ENCODE measurements at regions not wholly inside any gene's neighbourhood (a gene's known extent, or its start where the extent isn't known, plus 50 kb on each side); places are given as distances from the start of the nearest gene placed in this dataset.

DNA sequence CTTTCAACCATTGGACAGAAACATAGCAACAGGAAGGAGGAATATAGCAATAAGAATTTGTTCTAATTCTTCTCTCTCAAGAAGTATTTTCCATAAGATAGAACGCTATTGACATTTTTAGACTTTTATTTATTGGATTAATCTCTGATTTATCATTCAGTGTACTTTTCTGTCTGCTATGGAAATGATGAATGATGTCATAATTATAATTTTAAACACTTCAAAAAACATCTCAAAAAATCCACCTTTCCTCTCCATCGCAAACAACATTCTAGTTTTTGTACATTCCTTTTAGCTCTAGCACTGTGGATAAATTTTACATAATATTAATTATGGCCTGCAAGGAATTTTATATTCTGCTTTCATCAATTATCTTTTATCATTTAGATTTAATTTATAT lies 643.2 kb downstream of the DHX35 start:
- DNase-seq, result no peak
- Histone ChIP-seq H3K36me3 (replicated peaks in 1 of 2; ENCODE audit: insufficient read depth in 1 of 2, low read depth in 2 of 2) (no peaks in the 10 kb centered on the region), H3K27me3 (no peaks in the 10 kb centered on the region), H3K9me3 (no peaks in the 10 kb centered on the region), H3K27ac (no peak overlapping the region), H3K4me3 (no peak overlapping the region), H3K4me1 (no peaks in the 10 kb centered on the region)
- TF ChIP-seq, protein P1, sequence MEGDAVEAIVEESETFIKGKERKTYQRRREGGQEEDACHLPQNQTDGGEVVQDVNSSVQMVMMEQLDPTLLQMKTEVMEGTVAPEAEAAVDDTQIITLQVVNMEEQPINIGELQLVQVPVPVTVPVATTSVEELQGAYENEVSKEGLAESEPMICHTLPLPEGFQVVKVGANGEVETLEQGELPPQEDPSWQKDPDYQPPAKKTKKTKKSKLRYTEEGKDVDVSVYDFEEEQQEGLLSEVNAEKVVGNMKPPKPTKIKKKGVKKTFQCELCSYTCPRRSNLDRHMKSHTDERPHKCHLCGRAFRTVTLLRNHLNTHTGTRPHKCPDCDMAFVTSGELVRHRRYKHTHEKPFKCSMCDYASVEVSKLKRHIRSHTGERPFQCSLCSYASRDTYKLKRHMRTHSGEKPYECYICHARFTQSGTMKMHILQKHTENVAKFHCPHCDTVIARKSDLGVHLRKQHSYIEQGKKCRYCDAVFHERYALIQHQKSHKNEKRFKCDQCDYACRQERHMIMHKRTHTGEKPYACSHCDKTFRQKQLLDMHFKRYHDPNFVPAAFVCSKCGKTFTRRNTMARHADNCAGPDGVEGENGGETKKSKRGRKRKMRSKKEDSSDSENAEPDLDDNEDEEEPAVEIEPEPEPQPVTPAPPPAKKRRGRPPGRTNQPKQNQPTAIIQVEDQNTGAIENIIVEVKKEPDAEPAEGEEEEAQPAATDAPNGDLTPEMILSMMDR (IDR thresholded peaks at IDR 0.05), result no peak
- TF ChIP-seq POLR2A (IDR thresholded peaks at IDR 0.05), result no peak
- no peak for ATAC-seq
- intact Hi-C loops (cut with DNase I), result no loop called here
- 74 to 80% methylated on average over 2 of the region's 2 CpGs for WGBS, 2 donors

DNA sequence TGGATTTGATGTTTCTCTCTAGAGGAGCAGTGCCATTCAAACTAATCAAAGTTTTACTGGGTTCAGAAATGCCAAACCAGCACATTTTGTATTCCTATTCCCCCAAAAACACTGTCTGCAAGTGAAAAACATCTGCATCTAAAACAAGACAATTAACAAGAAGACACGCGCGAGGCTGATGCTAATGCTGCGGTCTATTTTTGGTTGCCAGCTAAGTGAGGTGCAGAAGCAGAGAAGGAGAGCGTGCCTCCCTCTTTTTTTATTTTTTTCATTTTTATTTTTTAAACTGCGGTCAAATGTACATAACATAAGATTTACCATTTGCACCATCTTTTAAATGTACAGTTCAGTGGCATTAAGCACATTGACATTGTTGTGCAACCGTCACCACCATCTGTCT lies 641.1 kb downstream of the DHX35 start:
- intact Hi-C loops (cut with DNase I), result no loop called here
- H3K27ac ChIP-seq, result no peak overlapping the region
- no peak overlapping the region for H3K4me3 ChIP-seq
- no peaks in the 10 kb centered on the region for H3K9me3 ChIP-seq
- no peaks in the 10 kb centered on the region for H3K27me3 ChIP-seq
- H3K36me3 ChIP-seq (replicated peaks in 1 of 2; ENCODE audit: insufficient read depth in 1 of 2, low read depth in 2 of 2), result no peaks in the 10 kb centered on the region
- 81 to 86% methylated on average over 7 of the region's 7 CpGs for WGBS, 2 donors
- ATAC-seq, result no peak
- no peak for DNase-seq
- TF ChIP-seq, protein P1 (IDR thresholded peaks at IDR 0.05), result no peak
- no peak for TF ChIP-seq POLR2A (IDR thresholded peaks at IDR 0.05)
- no peaks in the 10 kb centered on the region for H3K4me1 ChIP-seq

DNA sequence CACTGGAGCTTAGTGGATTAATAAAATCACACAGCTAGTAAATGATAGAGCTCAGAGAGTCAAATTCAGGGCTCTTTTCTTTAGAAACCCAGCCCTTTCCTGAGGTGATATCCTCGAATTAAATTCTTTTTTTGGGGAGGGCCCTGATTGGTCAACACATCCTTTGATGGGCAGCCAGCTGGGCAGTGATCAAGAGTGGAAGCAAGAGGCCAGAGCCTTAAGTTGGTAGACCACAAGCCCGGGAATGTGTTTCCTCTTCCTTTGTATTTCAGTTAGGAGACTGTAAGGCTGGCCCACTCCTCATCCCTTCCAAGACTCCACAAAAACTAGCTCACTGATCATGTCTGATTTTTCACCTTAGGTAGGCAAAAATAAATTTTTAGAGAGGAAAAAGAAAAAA lies 640.5 kb downstream of the DHX35 start:
- intact Hi-C loops (cut with DNase I), result no loop called here
- 36 to 43% methylated on average over 2 of the region's 2 CpGs for WGBS, 2 donors
- Histone ChIP-seq H3K27me3 (no peaks in the 10 kb centered on the region), H3K4me3 (no peak overlapping the region), H3K36me3 (replicated peaks in 1 of 2; ENCODE audit: insufficient read depth in 1 of 2, low read depth in 2 of 2) (no peaks in the 10 kb centered on the region), H3K9me3 (no peaks in the 10 kb centered on the region), H3K27ac (no peak overlapping the region), H3K4me1 (no peaks in the 10 kb centered on the region)
- no peak for ATAC-seq
- TF ChIP-seq, protein P1 (IDR thresholded peaks at IDR 0.05), result no peak
- TF ChIP-seq POLR2A (IDR thresholded peaks at IDR 0.05), result no peak
- DNase-seq, result no peak

DNA sequence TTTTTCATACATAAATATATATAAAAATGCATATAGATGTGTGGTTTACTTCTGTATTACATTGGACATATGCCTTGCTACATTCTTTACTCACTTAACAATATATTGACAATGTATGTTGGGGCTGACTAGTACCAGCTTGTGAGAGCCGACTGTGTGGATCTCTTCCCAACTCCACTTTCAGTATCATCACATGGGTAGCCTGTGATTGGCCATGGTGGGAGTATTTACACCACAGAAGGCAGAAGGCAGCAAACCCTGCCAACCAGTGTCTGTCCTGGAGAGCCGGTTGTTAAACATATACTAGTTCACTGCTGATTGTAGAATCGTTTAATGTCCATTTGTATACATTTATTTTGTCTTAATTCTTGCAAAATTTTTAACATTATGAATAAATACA lies 638.7 kb downstream of the DHX35 start:
- no peak overlapping the region for H3K4me3 ChIP-seq
- intact Hi-C loops (cut with DNase I), result no loop called here
- no peaks in the 10 kb centered on the region for H3K4me1 ChIP-seq
- WGBS, 2 donors, result 62 to 69% methylated on average over 3 of the region's 3 CpGs
- TF ChIP-seq POLR2A (IDR thresholded peaks at IDR 0.05), result no peak
- TF ChIP-seq, protein P1 (IDR thresholded peaks at IDR 0.05), result no peak
- H3K27me3 ChIP-seq, result no peaks in the 10 kb centered on the region
- no peaks in the 10 kb centered on the region for H3K36me3 ChIP-seq (replicated peaks in 1 of 2; ENCODE audit: insufficient read depth in 1 of 2, low read depth in 2 of 2)
- DNase-seq (no peak), ATAC-seq (no peak)
- H3K9me3 ChIP-seq, result no peaks in the 10 kb centered on the region
- H3K27ac ChIP-seq, result no peak overlapping the region

DNA sequence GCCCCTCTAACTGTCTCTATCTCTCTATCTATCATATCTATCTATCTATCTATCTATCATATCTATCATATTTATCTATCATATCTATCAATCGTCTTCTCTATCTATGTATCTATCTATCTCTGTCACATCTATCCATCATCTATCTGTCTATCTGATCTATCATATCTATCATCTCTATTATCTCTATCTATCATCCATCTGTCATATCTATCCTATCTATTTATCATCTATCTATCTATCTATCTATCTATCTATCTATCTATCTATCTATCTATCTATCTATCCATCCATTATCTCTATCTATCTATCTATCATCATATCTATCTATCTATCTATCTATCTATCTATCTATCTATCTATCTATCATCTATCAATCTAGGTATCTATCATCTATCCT lies 638.0 kb downstream of the DHX35 start:
- no peaks in the 10 kb centered on the region for H3K27me3 ChIP-seq
- intact Hi-C loops (cut with DNase I), result no loop called here
- no peak overlapping the region for H3K27ac ChIP-seq
- WGBS, 2 donors, result 35 to 48% methylated on average over 1 of the region's 1 CpG
- H3K4me1 ChIP-seq, result no peaks in the 10 kb centered on the region
- ATAC-seq, result no peak
- no peak overlapping the region for H3K4me3 ChIP-seq
- H3K36me3 ChIP-seq (replicated peaks in 1 of 2; ENCODE audit: insufficient read depth in 1 of 2, low read depth in 2 of 2), result no peaks in the 10 kb centered on the region
- DNase-seq, result no peak
- TF ChIP-seq POLR2A (IDR thresholded peaks at IDR 0.05), result no peak
- TF ChIP-seq, protein P1 (IDR thresholded peaks at IDR 0.05), result no peak
- H3K9me3 ChIP-seq, result no peaks in the 10 kb centered on the region

Data from body of pancreas (tissue), 4 donors.